ENCODE measurements at regions not wholly inside any gene's neighbourhood (a gene's known extent, or its start where the extent isn't known, plus 50 kb on each side); places are given as distances from the start of the nearest gene placed in this dataset.

DNA sequence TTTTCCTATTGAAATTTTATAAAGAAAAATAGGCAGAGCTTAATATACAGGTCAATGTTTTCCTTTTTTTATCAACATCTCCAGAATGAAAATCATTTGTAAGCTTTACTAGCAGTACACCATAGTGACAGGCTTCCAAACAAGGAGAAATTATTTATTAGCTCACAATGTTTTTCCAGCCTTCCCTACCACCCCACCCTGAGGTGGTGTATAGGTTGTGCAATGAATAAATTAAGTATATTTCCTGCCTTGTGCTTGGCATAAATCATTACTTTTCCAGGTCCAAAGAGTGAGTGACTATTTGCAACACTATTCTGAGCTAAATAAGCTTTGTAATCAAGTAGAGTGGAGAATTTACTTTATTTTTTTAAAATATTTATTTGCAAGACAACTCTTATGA is 876.2 kb upstream of the POU3F3 start:
- no peak for TF ChIP-seq POLR2A (IDR thresholded peaks at IDR 0.05)
- TF ChIP-seq, protein P1, sequence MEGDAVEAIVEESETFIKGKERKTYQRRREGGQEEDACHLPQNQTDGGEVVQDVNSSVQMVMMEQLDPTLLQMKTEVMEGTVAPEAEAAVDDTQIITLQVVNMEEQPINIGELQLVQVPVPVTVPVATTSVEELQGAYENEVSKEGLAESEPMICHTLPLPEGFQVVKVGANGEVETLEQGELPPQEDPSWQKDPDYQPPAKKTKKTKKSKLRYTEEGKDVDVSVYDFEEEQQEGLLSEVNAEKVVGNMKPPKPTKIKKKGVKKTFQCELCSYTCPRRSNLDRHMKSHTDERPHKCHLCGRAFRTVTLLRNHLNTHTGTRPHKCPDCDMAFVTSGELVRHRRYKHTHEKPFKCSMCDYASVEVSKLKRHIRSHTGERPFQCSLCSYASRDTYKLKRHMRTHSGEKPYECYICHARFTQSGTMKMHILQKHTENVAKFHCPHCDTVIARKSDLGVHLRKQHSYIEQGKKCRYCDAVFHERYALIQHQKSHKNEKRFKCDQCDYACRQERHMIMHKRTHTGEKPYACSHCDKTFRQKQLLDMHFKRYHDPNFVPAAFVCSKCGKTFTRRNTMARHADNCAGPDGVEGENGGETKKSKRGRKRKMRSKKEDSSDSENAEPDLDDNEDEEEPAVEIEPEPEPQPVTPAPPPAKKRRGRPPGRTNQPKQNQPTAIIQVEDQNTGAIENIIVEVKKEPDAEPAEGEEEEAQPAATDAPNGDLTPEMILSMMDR (IDR thresholded peaks at IDR 0.05) = no peak
- no peak for TF ChIP-seq POLR2AphosphoS5 (IDR thresholded peaks at IDR 0.05)
